H7 (cell line): ENCODE measurements at regions not wholly inside any gene's neighbourhood (a gene's known extent, or its start where the extent isn't known, plus 50 kb on each side); places are given as distances from the start of the nearest gene placed in this dataset.
"Not testable (repeated sequence)": the region's sequence is repeated elsewhere in the genome, so short reads cannot be mapped to it uniquely, and the experiment has no call there.

ENCODE experiments used
- DNase-seq: peaks from one replicate; pipeline ENCODE4 v3.0.0; 2012
- H3K27me3 ChIP-seq: 2 replicates; pipeline ENCODE4 v1.6.0; 2011; ENCODE audit warnings: mild to moderate bottlenecking, low read length; ENCODE audit not compliant: control insufficient read depth, insufficient read depth
- H3K36me3 ChIP-seq: replicated peaks from 2 replicates; pipeline ENCODE4 v1.5.1; 2011; ENCODE audit warnings: low read length; ENCODE audit not compliant: control insufficient read depth, insufficient read depth
- H3K4me3 ChIP-seq: 2 replicates; pipeline ENCODE4 v1.5.1; 2011; ENCODE audit warnings: low read depth, mild to moderate bottlenecking, control low read depth, low read length, moderate library complexity; ENCODE audit not compliant: insufficient read depth

DNA sequence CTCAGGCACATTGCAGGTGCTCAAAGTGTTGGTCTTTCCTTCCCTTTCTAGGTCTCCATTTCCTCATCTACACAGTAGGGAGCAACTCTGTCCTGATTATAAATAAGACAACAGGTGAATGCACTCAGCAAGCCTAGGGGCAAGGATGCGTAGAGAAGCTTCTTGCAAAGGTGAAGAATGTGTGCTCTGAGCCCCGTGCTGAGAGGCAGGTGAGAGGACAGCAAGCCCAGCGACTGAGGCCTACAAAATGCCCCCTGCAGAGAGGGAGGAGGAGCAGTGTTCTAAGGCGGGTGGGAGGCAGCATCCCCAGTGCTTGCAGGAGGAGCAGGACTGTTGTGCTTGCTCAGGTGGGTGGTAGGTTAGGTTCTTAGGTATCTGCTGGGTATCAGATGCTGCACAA, 153.5 kb upstream of the ZNF337 start:
- not testable (repeated sequence) for H3K36me3 ChIP-seq, H3K4me3 ChIP-seq, H3K27me3 ChIP-seq
- peak; percentile 5 for DNase-seq

DNA sequence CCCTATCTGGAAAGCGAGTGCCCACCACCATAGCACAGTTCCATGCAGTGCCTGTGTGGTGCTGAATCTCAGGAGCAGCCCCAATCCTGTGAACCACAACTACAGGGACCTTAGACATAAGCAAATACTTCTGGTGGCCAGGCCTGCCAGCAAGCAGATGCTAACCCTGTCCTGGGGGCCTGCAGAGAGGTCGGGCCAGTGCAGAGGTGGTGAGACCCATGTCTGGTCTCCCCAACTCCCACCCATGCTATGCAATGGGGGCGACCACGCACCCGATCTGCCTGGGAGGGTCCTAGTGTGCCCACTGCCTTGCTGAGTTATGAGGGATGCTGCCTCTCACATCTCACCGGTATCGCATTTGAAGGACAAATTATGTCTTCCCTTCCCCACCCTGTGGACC, 151.6 kb upstream of the ZNF337 start:
- H3K4me3 ChIP-seq = no peak overlapping the region
- H3K27me3 ChIP-seq = no peaks in the 10 kb centered on the region
- no peak for DNase-seq
- H3K36me3 ChIP-seq = no peaks in the 10 kb centered on the region

DNA sequence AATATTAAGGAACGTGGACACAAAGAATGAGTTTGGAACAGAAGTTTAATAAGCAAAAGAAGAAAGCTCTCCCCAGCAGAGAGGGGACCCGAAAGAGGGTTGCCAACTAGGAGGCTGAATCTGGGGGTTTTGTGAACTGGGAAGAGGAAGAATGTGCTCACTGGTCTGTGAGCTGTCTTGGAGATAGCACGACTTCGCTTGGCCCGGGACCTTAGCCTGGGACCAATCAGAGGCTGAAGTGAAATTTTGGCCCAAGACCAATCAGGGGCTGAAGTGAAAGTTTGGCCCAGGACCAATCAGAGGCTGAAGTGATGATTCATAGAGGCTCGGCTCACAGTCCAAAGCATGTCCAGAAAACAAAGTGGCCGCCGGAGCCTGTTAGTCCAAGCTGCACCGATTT, 148.0 kb upstream of the ZNF337 start:
- H3K27me3 ChIP-seq, H3K36me3 ChIP-seq, H3K4me3 ChIP-seq, DNase-seq: not testable (repeated sequence)

DNA sequence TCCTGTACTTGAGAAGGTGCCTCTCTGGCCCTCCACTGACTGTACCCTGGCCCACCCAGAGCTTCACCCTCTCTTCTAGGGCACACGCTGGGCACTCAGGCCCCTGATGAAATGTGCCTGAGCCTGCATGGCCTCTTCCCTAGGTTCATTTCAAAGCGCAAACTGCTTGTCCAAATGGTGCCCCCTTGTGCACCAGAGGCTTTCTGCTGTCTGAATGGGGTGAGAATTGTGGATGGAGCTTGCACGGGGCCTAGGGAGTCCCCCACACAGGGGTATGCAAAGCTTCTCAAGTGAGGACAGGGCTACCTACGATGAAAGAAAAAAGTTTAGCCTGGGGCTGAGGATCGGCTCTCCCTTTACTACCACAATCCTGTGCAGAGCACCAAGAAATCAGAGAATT, 116.9 kb upstream of the ZNF337 start:
- not testable (repeated sequence) for DNase-seq, H3K4me3 ChIP-seq, H3K27me3 ChIP-seq, H3K36me3 ChIP-seq

DNA sequence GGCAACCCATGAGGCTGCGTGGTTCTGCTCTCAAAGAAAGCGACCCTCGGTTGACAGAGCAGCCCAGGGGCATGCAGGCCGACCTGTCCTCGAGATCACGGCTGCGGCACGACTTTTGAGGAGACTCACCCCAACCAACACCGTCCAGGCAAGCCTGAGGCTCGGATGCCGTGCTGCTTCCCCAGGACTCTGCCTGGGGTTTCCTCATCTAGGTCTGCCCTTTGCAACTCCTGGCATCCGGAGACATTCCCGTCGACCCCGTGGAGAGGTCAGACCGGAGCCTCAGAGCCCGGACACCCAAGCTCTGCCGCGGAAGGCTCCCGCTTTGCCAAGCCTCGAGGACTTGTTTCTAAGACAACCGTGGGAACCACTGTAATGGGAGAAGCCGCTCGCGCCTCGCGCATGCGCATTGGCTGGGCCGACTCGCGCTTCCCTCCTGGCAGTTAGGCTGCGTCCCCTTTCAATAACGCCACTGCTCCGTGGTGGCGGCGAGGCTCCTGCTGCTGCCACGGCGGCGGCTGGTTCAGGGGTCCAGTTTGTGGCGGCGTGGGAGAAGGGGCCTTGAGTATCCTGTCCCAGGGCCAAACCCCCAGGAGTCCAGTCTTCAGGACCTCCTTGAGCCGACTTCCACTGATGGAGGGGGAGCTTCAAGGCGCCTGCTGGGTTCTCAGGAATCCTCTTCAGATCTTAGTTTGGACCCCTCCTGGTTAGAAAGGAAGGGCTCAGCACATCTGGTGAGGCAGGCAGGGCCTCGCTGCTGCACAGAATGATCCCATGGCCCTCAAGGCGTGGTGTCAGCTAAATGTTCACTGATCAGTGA, 101.7 kb upstream of the ZNF337 start:
- not testable (repeated sequence) for H3K27me3 ChIP-seq, H3K36me3 ChIP-seq, DNase-seq, H3K4me3 ChIP-seq

DNA sequence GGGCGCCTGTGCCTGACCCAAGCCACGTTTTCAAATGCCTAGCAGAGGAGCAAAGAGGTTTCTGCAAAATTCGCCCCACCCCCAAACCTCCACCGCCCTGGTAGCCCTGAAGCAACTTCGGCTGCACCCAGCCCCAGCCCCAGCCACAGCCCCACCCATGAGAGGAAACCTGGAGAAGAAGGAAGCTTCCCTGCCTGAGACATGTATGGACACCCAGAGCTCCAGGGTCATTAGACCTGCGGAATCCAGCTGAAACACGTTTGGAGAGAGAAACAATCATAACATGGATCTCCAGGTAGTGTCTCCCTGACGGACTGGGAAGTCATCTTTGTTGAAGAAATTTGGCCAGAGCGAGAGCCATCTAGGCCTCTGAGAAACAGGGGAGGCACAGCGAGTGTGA, 100.4 kb upstream of the ZNF337 start:
- not testable (repeated sequence) for H3K27me3 ChIP-seq, H3K36me3 ChIP-seq, DNase-seq, H3K4me3 ChIP-seq

DNA sequence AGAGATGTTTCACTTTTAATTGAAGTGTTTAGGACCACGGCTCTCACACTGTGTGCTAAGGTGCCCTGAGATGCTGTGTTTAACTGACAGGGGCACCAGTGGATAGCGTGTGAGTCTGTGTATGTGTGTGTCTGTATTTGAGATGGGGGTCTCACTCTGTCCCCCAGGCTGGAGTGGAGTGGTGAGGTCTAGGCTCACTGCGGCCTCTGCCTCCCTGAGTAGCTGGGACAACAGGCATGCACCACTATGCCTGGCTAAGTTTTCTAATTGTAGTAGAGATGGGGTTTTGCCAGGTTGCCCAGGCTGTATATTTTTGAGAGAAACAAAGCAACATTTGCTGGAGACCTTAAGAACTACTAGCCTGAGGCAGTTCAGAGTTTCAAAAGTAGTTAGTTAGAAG, 80.6 kb upstream of the ZNF337 start:
- H3K36me3 ChIP-seq, DNase-seq, H3K27me3 ChIP-seq, H3K4me3 ChIP-seq: not testable (repeated sequence)

DNA sequence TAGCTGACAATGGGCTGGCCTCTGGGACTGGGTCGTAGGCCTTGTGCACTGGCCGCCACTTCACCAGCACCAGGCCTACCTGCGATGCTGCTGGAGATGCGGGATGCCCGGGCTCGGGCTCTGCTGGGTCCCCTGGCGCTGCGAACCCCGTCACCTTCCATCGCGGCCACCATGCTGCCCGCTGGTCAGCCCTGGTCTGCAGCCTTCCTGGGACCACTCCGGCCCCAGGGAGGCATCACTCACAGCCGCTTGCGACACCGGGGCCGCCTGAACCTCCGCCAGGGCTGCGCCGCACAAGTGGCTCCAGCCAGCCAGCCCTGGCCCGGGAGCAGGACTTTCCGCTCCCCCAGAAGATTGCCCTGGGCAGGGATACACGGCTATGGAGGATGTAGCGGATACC, 78.1 kb upstream of the ZNF337 start:
- DNase-seq = not testable (repeated sequence)

DNA sequence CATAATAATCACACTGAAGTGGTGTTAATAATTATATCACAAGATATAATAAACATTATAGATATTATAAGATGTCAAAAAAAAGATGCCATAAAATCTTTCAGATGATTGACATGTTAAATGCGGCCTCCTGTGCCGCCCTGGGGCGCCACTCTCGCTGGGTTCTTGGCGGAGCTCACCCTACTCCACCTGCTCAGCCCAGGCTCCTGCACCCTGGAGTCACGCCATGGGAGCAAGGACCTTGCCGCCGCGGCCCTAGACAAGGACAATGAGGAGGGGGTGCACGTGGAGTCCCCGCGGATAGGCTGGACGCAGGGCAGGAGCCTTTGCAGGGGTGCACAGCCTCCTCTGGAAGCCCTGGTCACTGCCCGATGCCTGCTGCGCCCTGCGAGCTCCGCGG, 77.5 kb upstream of the ZNF337 start:
- H3K36me3 ChIP-seq, DNase-seq, H3K4me3 ChIP-seq, H3K27me3 ChIP-seq: not testable (repeated sequence)

More for the DNA sequence above, 78.1 kb upstream of the ZNF337 start:
- not testable (repeated sequence) for H3K4me3 ChIP-seq, H3K36me3 ChIP-seq, H3K27me3 ChIP-seq

DNA sequence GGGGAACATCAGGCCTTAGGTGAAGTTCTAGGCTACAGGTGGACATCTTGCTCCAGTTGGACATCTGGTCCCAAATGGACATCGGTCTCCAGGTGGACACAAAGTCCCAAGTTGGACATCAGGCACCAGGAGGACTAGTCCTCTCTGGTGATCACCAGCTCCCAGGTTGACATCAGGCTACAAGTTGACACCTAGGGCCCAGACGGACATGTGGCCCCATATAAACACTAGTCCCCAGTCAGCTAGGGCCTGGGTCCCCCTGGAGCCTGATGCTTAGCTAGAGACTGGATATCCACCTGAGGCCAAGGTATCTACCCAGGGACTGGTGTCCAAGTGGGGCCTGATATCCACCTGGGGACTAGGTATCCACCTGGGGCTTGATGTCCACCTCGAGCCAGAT, 75.8 kb upstream of the ZNF337 start:
- not testable (repeated sequence) for H3K4me3 ChIP-seq, H3K27me3 ChIP-seq, DNase-seq, H3K36me3 ChIP-seq

DNA sequence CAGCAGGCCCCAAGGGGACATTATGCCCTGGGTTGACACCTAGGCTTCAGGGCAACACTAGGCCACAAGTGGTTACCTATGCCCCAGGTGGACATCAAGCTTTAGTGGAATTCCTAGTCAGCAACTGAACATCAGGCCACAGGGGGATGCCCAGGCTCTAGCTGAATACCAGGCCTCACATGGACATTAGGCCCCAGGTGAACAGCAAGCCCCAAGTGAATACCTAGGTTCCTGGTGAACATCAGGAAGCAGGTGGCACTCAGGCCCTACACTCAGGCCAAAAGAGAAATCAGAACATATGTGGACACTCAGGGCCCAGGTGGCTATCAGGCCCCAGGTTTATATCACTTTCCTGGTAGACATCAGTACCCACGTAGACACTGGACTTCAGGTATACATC, 75.2 kb upstream of the ZNF337 start:
- H3K36me3 ChIP-seq, DNase-seq, H3K27me3 ChIP-seq, H3K4me3 ChIP-seq: not testable (repeated sequence)

DNA sequence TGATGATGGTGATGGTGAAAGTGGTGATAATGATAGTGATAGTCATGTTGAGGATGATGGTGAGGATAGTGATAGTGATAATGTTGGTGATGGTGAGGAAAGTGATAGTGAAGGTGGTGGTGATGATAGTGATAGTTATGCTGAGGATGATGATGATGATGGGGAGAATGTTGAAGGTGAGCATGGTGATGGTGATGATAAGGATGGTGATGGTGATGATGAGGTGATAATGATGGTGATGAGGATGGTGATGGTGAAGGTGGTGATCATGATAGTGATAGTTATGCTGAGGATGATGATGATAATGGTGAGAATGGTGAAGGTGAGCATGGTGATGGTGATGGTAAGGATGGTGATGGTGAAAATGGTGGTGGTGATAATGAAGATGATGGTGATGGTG, 64.9 kb upstream of the ZNF337 start:
- H3K36me3 ChIP-seq = no peaks in the 10 kb centered on the region
- H3K27me3 ChIP-seq = no peaks in the 10 kb centered on the region
- no peak overlapping the region for H3K4me3 ChIP-seq
- DNase-seq = no peak

DNA sequence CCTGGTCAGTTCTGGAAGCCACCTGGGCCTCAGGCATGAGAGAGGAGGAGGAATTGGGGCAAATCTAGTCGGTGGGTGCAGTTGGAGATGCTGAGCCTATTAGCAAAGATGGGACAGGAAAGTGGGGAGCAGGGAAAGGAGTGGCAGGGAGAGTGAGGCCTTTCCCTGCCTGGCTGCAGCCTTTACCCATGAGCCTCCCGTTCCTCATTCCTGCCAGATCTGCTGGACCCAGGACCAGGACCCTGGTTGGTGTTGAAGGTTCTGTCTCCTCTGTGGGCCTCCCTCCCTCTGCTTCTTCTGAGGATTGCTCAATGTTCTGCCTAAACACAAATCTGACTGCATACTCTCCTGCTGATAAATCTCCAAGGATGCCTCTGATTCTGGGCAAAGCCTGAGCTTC, 64.4 kb upstream of the ZNF337 start:
- H3K27me3 ChIP-seq, H3K36me3 ChIP-seq, DNase-seq, H3K4me3 ChIP-seq: not testable (repeated sequence)

DNA sequence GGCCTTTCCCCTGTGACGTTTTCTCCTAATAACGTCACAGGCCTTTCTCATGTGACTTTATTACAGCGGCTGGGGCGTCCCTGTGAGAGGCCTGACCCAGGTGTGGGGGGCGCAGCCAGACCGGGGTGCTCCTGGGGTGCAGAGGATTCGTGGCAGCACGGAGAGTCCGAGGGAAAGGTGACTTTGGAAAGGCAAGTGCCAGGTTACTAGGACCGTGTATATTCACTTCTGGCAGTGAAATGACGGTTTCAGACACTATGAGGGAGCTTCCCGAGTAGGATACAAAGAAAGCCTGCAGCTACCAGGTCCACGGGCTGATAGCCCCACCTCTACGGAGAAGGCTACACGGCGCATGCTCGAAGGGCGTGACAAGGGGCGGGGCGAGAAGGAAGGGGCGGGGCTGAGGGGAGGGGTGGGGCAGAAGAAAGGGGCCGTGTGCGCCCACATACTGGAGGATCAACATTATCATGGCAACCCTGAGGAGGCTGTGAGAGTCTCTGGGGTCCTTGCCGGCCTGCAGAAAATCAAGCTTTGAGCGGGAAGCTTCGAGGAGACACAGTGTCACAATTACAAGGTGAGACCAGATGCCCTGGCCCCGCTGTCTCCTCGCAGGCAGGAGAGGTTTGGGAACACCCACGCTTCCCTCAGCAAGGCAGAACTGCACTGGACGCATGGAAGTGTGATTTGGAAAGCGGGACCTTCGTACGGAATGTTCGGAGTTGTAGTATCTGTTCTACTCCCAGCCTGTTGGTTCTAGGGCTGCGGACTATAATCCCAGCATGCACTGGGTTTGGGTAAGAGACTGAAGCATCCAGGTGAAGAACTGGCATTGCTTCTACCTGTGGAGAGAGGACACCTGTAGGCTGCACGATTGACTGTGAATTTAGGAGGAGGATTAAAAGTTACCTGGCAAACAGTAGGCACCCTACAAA, 54.4 kb upstream of the ZNF337 start:
- peak overlapping the region; percentile 54 for H3K4me3 ChIP-seq
- H3K27me3 ChIP-seq = no peaks in the 10 kb centered on the region; the same call in 1 of the 2 replicates
- DNase-seq = peak; percentile 84
- no peaks in the 10 kb centered on the region for H3K36me3 ChIP-seq

DNA sequence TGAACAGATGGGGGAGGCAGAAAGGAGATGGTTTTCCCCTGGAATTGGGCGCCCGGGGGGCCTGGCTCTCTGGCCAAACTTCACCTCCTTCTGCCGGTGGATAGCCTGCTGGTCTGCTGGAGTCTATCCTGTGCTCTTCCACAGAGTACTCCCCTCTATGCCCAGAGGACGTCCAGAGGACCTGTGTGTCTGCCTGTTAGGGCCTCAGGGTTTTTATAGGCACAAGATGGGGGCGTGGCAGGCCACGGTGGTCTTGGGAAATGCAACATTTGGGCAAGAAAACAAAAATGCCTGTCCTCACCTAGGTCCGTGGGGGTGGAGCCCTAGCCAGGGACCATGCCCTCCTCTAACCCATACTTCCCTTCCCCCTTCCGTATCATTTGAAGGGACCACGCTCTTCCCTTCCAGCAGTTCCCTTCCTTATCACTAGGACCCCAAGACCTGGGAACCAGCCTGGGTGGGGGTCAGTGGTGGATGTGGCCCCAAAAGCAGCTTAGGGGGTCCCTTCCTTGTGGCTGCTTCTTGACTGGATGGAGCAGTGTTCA, 53.6 kb upstream of the ZNF337 start:
- no peak for DNase-seq
- Histone ChIP-seq H3K36me3 (no peaks in the 10 kb centered on the region), H3K27me3 (no peaks in the 10 kb centered on the region; the same call in 1 of the 2 replicates), H3K4me3 (peak overlapping the region; percentile 54; the same call in 1 of the 2 replicates)
